ENCODE measurements at regions not wholly inside any gene's neighbourhood (a gene's known extent, or its start where the extent isn't known, plus 50 kb on each side); places are given as distances from the start of the nearest gene placed in this dataset.
"Not testable (repeated sequence)": the region's sequence is repeated elsewhere in the genome, so short reads cannot be mapped to it uniquely, and the experiment has no call there.

- TF ChIP-seq ZFP30 (CRISPR knock-in tag; IDR thresholded peaks at IDR 0.05) (no peak), ARNTL (CRISPR knock-in tag; IDR thresholded peaks at IDR 0.05; ENCODE audit: borderline replicate concordance, low read depth) (no peak), GLIS3 (CRISPR knock-in tag; IDR thresholded peaks at IDR 0.05) (no peak), CSDC2 (CRISPR knock-in tag; IDR thresholded peaks at IDR 0.05) (no peak), ZNF8 (CRISPR knock-in tag; IDR thresholded peaks at IDR 0.05) (no peak), BACH2 (CRISPR knock-in tag; IDR thresholded peaks at IDR 0.05; ENCODE audit: borderline replicate concordance) (no peak), ZNF565 (CRISPR knock-in tag; conservative IDR thresholded peaks at IDR 0.05; ENCODE audit: low read depth) (no peak), SNAI2 (CRISPR knock-in tag; IDR thresholded peaks at IDR 0.05) (no peak), ESRRG (CRISPR knock-in tag; IDR thresholded peaks at IDR 0.05) (no peak)
Observed at GRCh38 chr6:48606618-48607017, 495.6 kb upstream of the PTCHD4 start.

GRCh38 chr6:48597951-48598350 is 487.0 kb upstream of the PTCHD4 start:
- TF ChIP-seq POU6F1 (CRISPR knock-in tag; IDR thresholded peaks at IDR 0.05; ENCODE audit: borderline replicate concordance, low read depth) = no peak
- ATAC-seq = no peak

More at GRCh38 chr6:48606618-48607017, 495.6 kb upstream of the PTCHD4 start:
- ATAC-seq = no peak

- TF ChIP-seq BACH2 (CRISPR knock-in tag; IDR thresholded peaks at IDR 0.05; ENCODE audit: borderline replicate concordance) (no peak), ZFP3 (CRISPR knock-in tag; IDR thresholded peaks at IDR 0.05) (no peak), ZNF8 (CRISPR knock-in tag; IDR thresholded peaks at IDR 0.05) (no peak), POU6F1 (CRISPR knock-in tag; IDR thresholded peaks at IDR 0.05; ENCODE audit: borderline replicate concordance, low read depth) (no peak), ZNF565 (CRISPR knock-in tag; conservative IDR thresholded peaks at IDR 0.05; ENCODE audit: low read depth) (no peak), SNAI2 (CRISPR knock-in tag; IDR thresholded peaks at IDR 0.05) (no peak), ZFP30 (CRISPR knock-in tag; IDR thresholded peaks at IDR 0.05) (no peak), RARB (CRISPR knock-in tag; IDR thresholded peaks at IDR 0.05) (no peak), ZC3H10 (CRISPR knock-in tag; IDR thresholded peaks at IDR 0.05) (no peak), ZNF70 (CRISPR knock-in tag; IDR thresholded peaks at IDR 0.05) (no peak), CSRNP3 (CRISPR knock-in tag; IDR thresholded peaks at IDR 0.05) (no peak), PPARA (CRISPR knock-in tag; IDR thresholded peaks at IDR 0.05; ENCODE audit: borderline replicate concordance) (no peak), TSHZ2 (CRISPR knock-in tag; IDR thresholded peaks at IDR 0.05) (no peak), GLIS3 (CRISPR knock-in tag; IDR thresholded peaks at IDR 0.05) (no peak), CREB5 (CRISPR knock-in tag; IDR thresholded peaks at IDR 0.05; ENCODE audit: low read depth) (no peak), ESRRG (CRISPR knock-in tag; IDR thresholded peaks at IDR 0.05) (no peak)
- no peak for ATAC-seq
Observed at GRCh38 chr6:48596830-48597229, 485.8 kb upstream of the PTCHD4 start.

- not testable (repeated sequence) for ATAC-seq
Observed at GRCh38 chr6:48591158-48591557, 480.2 kb upstream of the PTCHD4 start.

Measured in SK-N-SH treated with all-trans-retinoic acid at 6 μM for 48 hours (cell line).